Keratinocyte (primary cell): ENCODE measurements at regions not wholly inside any gene's neighbourhood (a gene's known extent, or its start where the extent isn't known, plus 50 kb on each side); places are given as distances from the start of the nearest gene placed in this dataset.

Experiments used
- CTCF ChIP-seq, 3 experiments: IDR thresholded peaks in 1 of 3; conservative IDR thresholded peaks in 1 of 3; optimal IDR thresholded peaks in 1 of 3; 2 replicates in 2 of 3; 3 replicates in 1 of 3; pipeline versions ENCODE3 to v1.5.1; 2011; ENCODE audit warnings: low read length in 3 of 3, mild to moderate bottlenecking in 3 of 3, moderate library complexity in 2 of 3, control low read depth in 1 of 3, inconsistent platforms in 1 of 3; ENCODE audit not compliant: insufficient read depth in 2 of 3; ENCODE audit errors: extremely low read depth in 1 of 3
- EZH2 ChIP-seq: IDR thresholded peaks from one replicate; pipeline ENCODE4 v1.6.1; 2012; ENCODE audit warnings: inconsistent platforms, mild to moderate bottlenecking, low read length, moderate library complexity

- TF ChIP-seq CTCF (optimal IDR thresholded peaks at IDR 0.05 in 1 of 3, IDR thresholded peaks at IDR 0.05 in 1 of 3, conservative IDR thresholded peaks at IDR 0.05 in 1 of 3; ENCODE audit: extremely low read depth in 1 of 3, insufficient read depth in 2 of 3, low read length in 3 of 3) (no peak), EZH2 (no peak)
These were observed 286.8 kb downstream of the RBM43 start for GRCh38 chr2:150974864-150975263.
